Esophagus muscularis mucosa (tissue), 4 donors: ENCODE measurements at regions not wholly inside any gene's neighbourhood (a gene's known extent, or its start where the extent isn't known, plus 50 kb on each side); places are given as distances from the start of the nearest gene placed in this dataset.

Source experiments
- DNase-seq: peaks from one replicate; pipeline ENCODE4 v3.0.0-alpha.2; 2017; ENCODE audit errors: extremely low spot score
- H3K27ac ChIP-seq, 4 donors: fragments of 200-600 bp; sonication (generic); replicated peaks in 1 of 4; 1 replicate in 3 of 4; 2 replicates in 1 of 4; pipeline ENCODE4 v1.5.1; 2016 to 2019; ENCODE audit warnings: mild to moderate bottlenecking in 1 of 4
- H3K27me3 ChIP-seq, 4 donors: fragments of 200-600 bp; sonication (generic); one replicate each; pipeline versions ENCODE4 v1.5.1 to v1.6.0; 2016 to 2019
- H3K36me3 ChIP-seq, 4 donors: fragments of 200-600 bp; sonication (generic); one replicate each; pipeline ENCODE4 v1.5.1; 2016 to 2019
- H3K4me1 ChIP-seq, 4 donors: fragments of 200-600 bp; sonication (generic); one replicate each; pipeline ENCODE4 v1.5.1; 2016 to 2019
- H3K4me3 ChIP-seq, 4 donors: fragments of 200-600 bp; sonication (generic); 1 replicate in 2 of 4; 2 replicates in 2 of 4; pipeline ENCODE4 v1.5.1; 2016 to 2019; ENCODE audit warnings: mild to moderate bottlenecking in 4 of 4, moderate library complexity in 1 of 4
- H3K9me3 ChIP-seq, 4 donors: fragments of 200-600 bp; sonication (generic); 1 replicate in 3 of 4; 2 replicates in 1 of 4; pipeline ENCODE4 v1.5.1; 2016 to 2019
- EP300 ChIP-seq: sonication (generic); formaldehyde crosslinking; IDR thresholded peaks from one replicate; pipeline ENCODE4 v1.6.1; 2017; ENCODE audit warnings: antibody characterized with exemption
- POLR2A ChIP-seq: fragments of 450-650 bp; IDR thresholded peaks from one replicate; pipeline ENCODE4 v1.6.1; 2017; ENCODE audit warnings: antibody characterized with exemption, moderate library complexity, mild to moderate bottlenecking, low read depth
- POLR2AphosphoS5 ChIP-seq, 2 donors: sonication (generic); formaldehyde crosslinking; IDR thresholded peaks; one replicate each; pipeline ENCODE4 v1.6.1; 2017; ENCODE audit warnings: antibody characterized with exemption in 2 of 2
- WGBS: methylation state at CpG from one replicate; pipeline ENCODE4 v1.1.5; 2018; 5-methylcytosine and 5-hydroxymethylcytosine counted together
- intact Hi-C: fragments of 100-400 bp; cut with DNase I; formaldehyde crosslinking; loops from one replicate; pipeline ENCODE4 v1.15.1; 2023
- TF ChIP-seq, protein P1 (sequence below), 3 experiments: fragments of 200-600 bp in 2 of 3; fragments of 450-650 bp in 1 of 3; sonication (generic) in 2 of 3; IDR thresholded peaks; one replicate each; pipeline ENCODE4 v1.5.1; 2017 to 2019; ENCODE audit warnings: antibody characterized with exemption in 3 of 3, mild to moderate bottlenecking in 2 of 3, moderate library complexity in 1 of 3

GRCh38 chr5:26647781-26648180, 390.6 kb downstream of the CDH9 start:
- Histone ChIP-seq H3K9me3 (no peaks in the 10 kb centered on the region), H3K36me3 (no peaks in the 10 kb centered on the region), H3K27me3 (no peaks in the 10 kb centered on the region), H3K4me1 (no peaks in the 10 kb centered on the region), H3K4me3 (no peak overlapping the region), H3K27ac (no peak overlapping the region)
- no peak for DNase-seq
- intact Hi-C loops, result no loop called here
- 57% methylated on average over 2 of the region's 2 CpGs for WGBS
- TF ChIP-seq POLR2AphosphoS5 (IDR thresholded peaks at IDR 0.05), result no peak

- intact Hi-C loops, result no loop called here
- Histone ChIP-seq H3K27ac (no peak overlapping the region), H3K9me3 (no peaks in the 10 kb centered on the region), H3K4me1 (no peaks in the 10 kb centered on the region), H3K27me3 (no peaks in the 10 kb centered on the region), H3K4me3 (no peak overlapping the region), H3K36me3 (no peaks in the 10 kb centered on the region)
- DNase-seq, result no peak
- TF ChIP-seq EP300 (no peak), POLR2AphosphoS5 (IDR thresholded peaks at IDR 0.05) (no peak), POLR2A (no peak)
- TF ChIP-seq, protein P1, sequence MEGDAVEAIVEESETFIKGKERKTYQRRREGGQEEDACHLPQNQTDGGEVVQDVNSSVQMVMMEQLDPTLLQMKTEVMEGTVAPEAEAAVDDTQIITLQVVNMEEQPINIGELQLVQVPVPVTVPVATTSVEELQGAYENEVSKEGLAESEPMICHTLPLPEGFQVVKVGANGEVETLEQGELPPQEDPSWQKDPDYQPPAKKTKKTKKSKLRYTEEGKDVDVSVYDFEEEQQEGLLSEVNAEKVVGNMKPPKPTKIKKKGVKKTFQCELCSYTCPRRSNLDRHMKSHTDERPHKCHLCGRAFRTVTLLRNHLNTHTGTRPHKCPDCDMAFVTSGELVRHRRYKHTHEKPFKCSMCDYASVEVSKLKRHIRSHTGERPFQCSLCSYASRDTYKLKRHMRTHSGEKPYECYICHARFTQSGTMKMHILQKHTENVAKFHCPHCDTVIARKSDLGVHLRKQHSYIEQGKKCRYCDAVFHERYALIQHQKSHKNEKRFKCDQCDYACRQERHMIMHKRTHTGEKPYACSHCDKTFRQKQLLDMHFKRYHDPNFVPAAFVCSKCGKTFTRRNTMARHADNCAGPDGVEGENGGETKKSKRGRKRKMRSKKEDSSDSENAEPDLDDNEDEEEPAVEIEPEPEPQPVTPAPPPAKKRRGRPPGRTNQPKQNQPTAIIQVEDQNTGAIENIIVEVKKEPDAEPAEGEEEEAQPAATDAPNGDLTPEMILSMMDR (IDR thresholded peaks at IDR 0.05), result no peak
- 96% methylated on average over 5 of the region's 5 CpGs for WGBS
Observed at GRCh38 chr5:26645659-26646058, 392.7 kb downstream of the CDH9 start.

DNA sequence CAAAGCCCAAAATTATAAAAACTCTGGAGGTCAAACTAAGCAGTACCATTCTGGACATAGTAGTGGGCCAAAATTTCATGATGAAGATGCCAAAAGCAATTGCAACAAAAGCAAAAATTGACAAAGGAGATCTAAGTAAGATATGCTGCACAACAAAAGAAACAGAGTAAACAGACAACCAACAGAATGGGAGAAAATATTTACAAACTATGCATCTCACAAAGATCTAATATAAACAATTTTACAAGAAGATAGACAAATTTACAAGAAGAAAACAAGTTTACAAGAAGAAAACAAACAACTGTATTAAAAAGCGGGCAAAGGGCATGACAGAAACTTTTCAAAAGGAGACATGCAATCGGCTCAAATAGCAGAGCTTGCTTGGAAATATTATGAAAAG, 396.9 kb downstream of the CDH9 start:
- Histone ChIP-seq H3K4me3 (no peak overlapping the region), H3K36me3 (no peaks in the 10 kb centered on the region), H3K9me3 (no peaks in the 10 kb centered on the region), H3K27me3 (no peaks in the 10 kb centered on the region), H3K4me1 (no peaks in the 10 kb centered on the region), H3K27ac (no peak overlapping the region)
- 88% methylated on average over 2 of the region's 2 CpGs for WGBS
- no peak for DNase-seq
- TF ChIP-seq POLR2AphosphoS5 (IDR thresholded peaks at IDR 0.05), result no peak
- no peak for TF ChIP-seq EP300
- no peak for TF ChIP-seq POLR2A
- TF ChIP-seq, protein P1 (IDR thresholded peaks at IDR 0.05), result no peak
- intact Hi-C loops, result no loop called here

GRCh38 chr5:26625099-26625498, 413.3 kb downstream of the CDH9 start:
- no peaks in the 10 kb centered on the region for H3K4me1 ChIP-seq
- intact Hi-C loops, result no loop called here
- WGBS, result 64% methylated on average over 5 of the region's 5 CpGs
- no peak overlapping the region for H3K4me3 ChIP-seq
- H3K27me3 ChIP-seq, result no peaks in the 10 kb centered on the region
- no peaks in the 10 kb centered on the region for H3K36me3 ChIP-seq
- no peaks in the 10 kb centered on the region for H3K9me3 ChIP-seq
- no peak for DNase-seq
- H3K27ac ChIP-seq, result no peak overlapping the region
- TF ChIP-seq, protein P1 (IDR thresholded peaks at IDR 0.05), result no peak
- TF ChIP-seq POLR2AphosphoS5 (IDR thresholded peaks at IDR 0.05) (no peak), EP300 (no peak), POLR2A (no peak)

GRCh38 chr5:26622947-26623346, 415.4 kb downstream of the CDH9 start:
- TF ChIP-seq EP300 (no peak), POLR2A (no peak), POLR2AphosphoS5 (IDR thresholded peaks at IDR 0.05) (no peak)
- TF ChIP-seq, protein P1 (IDR thresholded peaks at IDR 0.05), result no peak
- Histone ChIP-seq H3K36me3 (no peaks in the 10 kb centered on the region), H3K4me1 (no peaks in the 10 kb centered on the region), H3K27me3 (no peaks in the 10 kb centered on the region), H3K27ac (no peak overlapping the region), H3K9me3 (no peaks in the 10 kb centered on the region), H3K4me3 (no peak overlapping the region)
- WGBS, result 65% methylated on average over 3 of the region's 3 CpGs
- no peak for DNase-seq
- intact Hi-C loops, result no loop called here
